ENCODE measurements at regions not wholly inside any gene's neighbourhood (a gene's known extent, or its start where the extent isn't known, plus 50 kb on each side); places are given as distances from the start of the nearest gene placed in this dataset.

DNA sequence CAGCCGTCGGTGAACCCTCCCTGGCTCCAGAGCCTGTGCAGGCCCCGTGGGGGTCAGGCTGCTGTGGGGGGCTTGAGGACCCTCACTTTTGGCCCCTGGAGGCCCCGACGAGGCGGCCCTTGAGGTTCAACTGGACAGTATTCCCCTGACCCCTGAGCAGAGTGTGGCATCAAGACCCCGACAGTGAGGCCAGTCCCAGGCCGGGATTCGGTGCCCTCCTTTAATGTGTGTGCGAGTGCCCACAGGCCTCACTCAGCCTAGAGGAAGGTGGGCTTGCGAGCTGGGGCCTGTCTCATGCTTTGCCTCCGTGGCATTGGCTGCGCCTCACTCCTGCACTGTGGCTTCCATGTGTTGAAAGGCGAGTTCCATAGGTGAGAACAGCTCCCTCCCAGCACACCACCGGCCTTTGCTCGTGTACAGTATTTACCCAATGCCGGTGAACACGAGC is 94.5 kb downstream of the METRNL start:
- TF ChIP-seq, protein P1, sequence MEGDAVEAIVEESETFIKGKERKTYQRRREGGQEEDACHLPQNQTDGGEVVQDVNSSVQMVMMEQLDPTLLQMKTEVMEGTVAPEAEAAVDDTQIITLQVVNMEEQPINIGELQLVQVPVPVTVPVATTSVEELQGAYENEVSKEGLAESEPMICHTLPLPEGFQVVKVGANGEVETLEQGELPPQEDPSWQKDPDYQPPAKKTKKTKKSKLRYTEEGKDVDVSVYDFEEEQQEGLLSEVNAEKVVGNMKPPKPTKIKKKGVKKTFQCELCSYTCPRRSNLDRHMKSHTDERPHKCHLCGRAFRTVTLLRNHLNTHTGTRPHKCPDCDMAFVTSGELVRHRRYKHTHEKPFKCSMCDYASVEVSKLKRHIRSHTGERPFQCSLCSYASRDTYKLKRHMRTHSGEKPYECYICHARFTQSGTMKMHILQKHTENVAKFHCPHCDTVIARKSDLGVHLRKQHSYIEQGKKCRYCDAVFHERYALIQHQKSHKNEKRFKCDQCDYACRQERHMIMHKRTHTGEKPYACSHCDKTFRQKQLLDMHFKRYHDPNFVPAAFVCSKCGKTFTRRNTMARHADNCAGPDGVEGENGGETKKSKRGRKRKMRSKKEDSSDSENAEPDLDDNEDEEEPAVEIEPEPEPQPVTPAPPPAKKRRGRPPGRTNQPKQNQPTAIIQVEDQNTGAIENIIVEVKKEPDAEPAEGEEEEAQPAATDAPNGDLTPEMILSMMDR (IDR thresholded peaks at IDR 0.05; ENCODE audit: extremely low read depth, missing control alignments): no peak
- DNase-seq (ENCODE audit: low spot score): no peak

- peak; percentile 84 for DNase-seq (ENCODE audit: low spot score)
- TF ChIP-seq, protein P1 (IDR thresholded peaks at IDR 0.05; ENCODE audit: extremely low read depth, missing control alignments): no peak
Measured at GRCh38 chr17:83174362-83175118, 95.1 kb downstream of the METRNL start.

- TF ChIP-seq, protein P1 (IDR thresholded peaks at IDR 0.05; ENCODE audit: extremely low read depth, missing control alignments): no peak
Measured at GRCh38 chr17:83175119-83175821, 95.9 kb downstream of the METRNL start.

GRCh38 chr17:83175822-83176622 is 96.6 kb downstream of the METRNL start:
- TF ChIP-seq, protein P1 (IDR thresholded peaks at IDR 0.05; ENCODE audit: extremely low read depth, missing control alignments): no peak
- DNase-seq (ENCODE audit: low spot score): no peak

More at GRCh38 chr17:83175119-83175821, 95.9 kb downstream of the METRNL start:
- no peak for DNase-seq (ENCODE audit: low spot score)

DNA sequence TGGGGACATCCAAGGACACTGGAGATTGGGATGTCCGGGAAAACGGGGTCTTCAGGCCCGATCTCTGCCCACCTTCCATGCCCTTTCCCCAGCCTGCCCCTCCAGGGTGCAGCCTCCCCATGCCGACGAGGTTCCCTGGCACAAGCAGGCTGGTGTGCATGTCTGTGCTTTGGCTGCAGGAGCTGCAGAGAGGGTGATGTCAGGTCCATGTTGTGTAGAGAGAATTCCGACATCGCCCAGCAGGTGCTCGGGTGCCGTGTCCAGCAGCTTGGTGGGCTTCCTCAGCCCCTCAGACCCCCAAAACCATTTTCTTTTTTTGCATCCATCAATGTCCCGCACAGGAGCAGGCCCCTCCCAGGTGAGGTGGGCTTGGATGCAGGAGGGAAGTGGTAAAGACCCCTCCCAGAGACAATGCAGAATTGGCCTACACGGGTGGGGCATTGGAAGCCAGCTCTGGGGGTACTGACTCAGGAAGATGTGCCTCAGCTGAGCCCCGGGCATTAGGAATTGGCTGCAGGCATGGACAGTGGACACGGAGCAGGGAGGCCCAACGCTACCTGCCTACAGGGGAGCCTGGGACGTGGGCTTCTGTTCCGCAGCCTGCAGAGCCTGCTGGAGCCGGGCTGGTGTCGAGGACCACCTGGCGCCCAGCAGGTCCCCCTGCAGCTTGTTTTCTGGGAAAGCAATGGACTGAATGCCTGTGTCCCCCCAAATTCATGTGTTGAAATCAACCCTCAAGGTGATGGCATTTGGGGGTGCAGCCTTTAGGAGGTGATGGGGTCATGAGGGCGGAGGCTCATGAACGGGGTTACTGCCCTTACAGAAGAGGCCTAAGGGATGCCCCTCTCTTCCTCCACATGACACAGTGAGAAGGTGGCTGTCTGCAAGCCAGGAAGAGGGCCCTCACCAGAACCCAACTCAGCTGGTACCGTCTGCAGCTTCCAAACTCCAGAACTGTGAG is 97.5 kb downstream of the METRNL start:
- TF ChIP-seq, protein P1 (IDR thresholded peaks at IDR 0.05; ENCODE audit: extremely low read depth, missing control alignments): no peak
- DNase-seq (ENCODE audit: low spot score): no peak

- TF ChIP-seq, protein P1 (IDR thresholded peaks at IDR 0.05; ENCODE audit: extremely low read depth, missing control alignments): no peak
- DNase-seq (ENCODE audit: low spot score): no peak
Measured at GRCh38 chr17:83177611-83178532, 98.5 kb downstream of the METRNL start.
